Activated T-cell treated with anti-CD3 and anti-CD28 coated beads, Interleukin-2, amount 50 U/mL, for 48 hours (primary cell): ENCODE measurements at regions not wholly inside any gene's neighbourhood (a gene's known extent, or its start where the extent isn't known, plus 50 kb on each side); places are given as distances from the start of the nearest gene placed in this dataset.
"Not testable (repeated sequence)": the region's sequence is repeated elsewhere in the genome, so short reads cannot be mapped to it uniquely, and the experiment has no call there.

Experiments
- DNase-seq, 2 experiments: peaks; one replicate each; pipeline ENCODE4 v3.0.0-alpha.2; 2020

- DNase-seq, result no peak
These were observed 91.8 kb upstream of the DMRT1 start for GRCh38 chr9:749716-750115.

- DNase-seq, result no peak
These were observed 91.1 kb upstream of the DMRT1 start for GRCh38 chr9:750249-750967.

GRCh38 chr9:751137-752051, 90.1 kb upstream of the DMRT1 start:
- DNase-seq, result no peak

GRCh38 chr9:752201-752600, 89.3 kb upstream of the DMRT1 start:
- no peak for DNase-seq

DNA sequence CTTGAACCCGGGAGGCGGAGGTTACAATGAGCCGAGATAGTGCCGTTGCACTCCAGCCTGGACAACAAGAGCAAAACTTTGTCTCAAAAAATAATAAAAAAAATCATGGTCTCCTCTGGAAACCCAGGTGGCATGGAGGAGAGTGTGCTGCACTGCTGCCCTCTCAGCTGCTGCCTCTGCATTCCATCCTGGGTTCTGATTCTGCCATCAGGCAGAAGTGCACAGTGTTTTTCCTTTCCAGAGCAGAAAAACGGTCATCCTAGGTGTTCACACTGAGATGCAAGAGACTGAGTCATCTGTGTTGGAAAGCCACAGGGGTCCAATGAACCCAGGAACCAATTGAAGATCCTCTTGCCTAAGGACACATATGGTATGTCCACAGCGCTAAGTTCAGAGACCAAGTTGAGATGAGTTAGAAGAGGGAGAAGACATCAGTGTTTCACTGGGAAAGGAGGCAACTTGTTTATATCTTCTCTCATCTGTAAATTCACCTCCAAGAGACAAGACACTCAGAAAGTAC, 88.8 kb upstream of the DMRT1 start:
- DNase-seq, result no peak

- DNase-seq, result not testable (repeated sequence)
These were observed 87.8 kb upstream of the DMRT1 start for GRCh38 chr9:753734-754133.

GRCh38 chr9:754150-754931, 87.2 kb upstream of the DMRT1 start:
- no peak for DNase-seq

GRCh38 chr9:755454-756381, 85.8 kb upstream of the DMRT1 start:
- no peak for DNase-seq

GRCh38 chr9:757246-757881, 84.1 kb upstream of the DMRT1 start:
- DNase-seq, result no peak

GRCh38 chr9:758146-758545, 83.4 kb upstream of the DMRT1 start:
- DNase-seq, result no peak

- DNase-seq, result no peak
These were observed 82.0 kb upstream of the DMRT1 start for GRCh38 chr9:759541-759940.

DNA sequence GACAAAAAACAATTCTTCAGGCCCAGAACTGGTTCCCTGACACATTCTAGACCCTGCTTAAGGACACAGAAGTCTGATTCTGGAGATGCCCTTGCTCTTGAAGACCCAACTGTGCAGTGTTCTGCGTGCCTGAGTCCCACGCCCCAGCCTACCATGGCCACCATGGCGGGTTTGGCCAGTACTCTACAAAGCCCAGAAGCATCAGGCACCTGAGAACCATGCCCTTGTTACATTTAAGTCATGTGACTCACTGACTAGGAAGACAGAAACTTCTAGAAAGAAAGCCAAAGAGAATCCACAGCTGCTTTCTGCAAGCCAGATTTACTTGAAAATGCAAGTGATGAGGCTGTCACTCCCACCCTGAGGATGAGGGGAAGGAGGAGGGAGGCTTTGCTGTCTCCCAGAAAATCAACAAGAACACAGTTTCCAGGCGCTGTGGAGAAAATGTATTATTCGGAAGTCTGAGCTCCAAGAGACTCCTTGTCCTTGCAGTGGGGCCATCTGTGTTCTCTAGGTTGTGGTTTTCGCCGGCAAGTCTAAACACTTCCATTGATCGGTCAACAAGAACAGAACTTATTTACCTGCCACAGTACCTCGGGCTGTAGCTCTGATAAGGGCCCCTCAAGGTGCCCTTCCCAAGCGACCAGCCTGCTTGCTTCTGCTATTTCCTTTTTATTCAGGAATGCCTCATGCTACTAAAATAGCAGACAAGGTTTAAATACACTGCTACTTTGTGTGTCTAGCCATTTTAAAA, 81.3 kb upstream of the DMRT1 start:
- no peak for DNase-seq

- no peak for DNase-seq
These were observed 80.2 kb upstream of the DMRT1 start for GRCh38 chr9:761176-761792.

- DNase-seq, result no peak
These were observed 79.5 kb upstream of the DMRT1 start for GRCh38 chr9:761793-762560.

DNA sequence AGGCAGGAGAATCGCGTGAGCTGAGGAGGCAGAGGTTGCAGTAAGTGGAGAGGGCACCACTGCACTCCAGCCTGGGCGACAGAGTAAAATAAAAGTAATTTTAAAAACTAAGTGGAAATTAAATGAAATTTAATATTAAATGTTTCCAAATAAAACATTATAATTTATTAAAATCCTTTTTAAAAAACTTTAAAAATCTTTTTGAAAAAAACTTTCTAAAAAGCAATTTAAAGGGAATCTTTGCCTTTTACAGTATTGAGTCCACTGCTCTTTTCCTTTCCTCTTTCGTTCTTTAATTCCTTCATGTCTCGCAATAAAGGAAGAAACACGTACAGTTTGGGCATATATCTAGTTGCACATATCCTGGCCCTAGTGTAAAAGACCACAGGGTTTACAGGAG, 77.8 kb upstream of the DMRT1 start:
- DNase-seq, result no peak

DNA sequence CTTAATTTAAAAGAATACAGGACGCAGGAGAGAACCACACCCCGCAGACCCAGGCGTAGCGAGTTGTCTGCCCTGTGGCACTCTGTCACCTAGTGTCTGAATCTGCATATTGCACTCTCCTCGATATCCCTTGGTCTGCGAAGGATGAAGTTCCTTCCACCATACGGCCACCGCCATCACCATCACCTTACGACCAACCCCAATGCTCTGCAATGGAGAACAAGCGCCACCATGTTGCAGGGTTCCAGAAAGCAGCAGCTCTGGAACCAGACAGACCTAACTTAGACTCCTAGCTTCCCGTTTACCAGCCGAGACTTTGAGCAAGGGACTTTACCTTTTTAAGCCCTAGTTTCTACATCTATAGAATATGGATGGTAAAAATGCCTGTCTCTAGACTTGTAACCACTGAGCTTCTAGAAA, 77.4 kb upstream of the DMRT1 start:
- DNase-seq, result peak; percentile 29 to 44

GRCh38 chr9:764986-765385, 76.5 kb upstream of the DMRT1 start:
- no peak for DNase-seq

DNA sequence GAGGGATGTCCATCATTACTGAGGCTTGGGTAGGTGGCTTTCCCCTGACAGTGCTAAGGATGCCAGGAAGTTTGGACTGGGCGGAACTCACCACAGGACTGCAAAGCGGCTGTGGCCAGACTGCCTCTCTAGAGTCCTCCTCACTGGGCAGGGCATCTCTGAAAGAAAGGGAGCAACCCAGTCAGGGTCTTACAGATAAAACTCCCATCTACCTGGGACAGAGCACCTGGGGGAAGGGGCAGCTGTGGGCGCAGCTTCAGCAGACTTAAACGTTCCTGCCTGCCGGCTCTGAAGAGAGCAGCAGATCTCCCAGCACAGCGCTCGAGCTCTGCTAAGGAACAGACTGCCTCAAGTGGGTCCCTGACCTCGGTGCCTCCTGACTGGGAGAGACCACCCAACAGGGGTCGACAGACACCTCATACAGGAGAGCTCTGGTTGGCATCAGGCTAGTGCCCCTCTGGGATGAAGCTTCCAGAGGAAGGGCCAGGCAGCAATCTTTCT, 74.4 kb upstream of the DMRT1 start:
- not testable (repeated sequence) for DNase-seq

DNA sequence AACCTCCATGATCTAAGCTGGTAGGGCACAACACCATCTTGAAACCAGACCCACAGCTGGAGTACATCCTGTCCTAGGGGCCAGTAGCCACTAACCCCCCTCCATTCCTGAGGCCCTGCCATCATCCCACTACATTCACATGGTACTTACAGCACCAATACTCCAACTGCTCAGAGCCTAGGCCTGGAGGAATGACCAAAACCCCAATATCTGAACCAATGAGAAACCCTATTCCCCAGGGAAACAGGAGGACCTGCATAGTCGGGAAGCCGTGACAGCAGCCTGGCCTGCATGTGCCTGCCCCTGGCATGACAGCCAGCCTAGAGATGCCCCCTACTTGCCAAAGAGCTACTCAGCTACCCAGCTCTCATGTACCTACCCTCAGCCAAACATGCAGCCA, 65.4 kb upstream of the DMRT1 start:
- DNase-seq, result no peak
